Loucy (cell line): ENCODE measurements at regions not wholly inside any gene's neighbourhood (a gene's known extent, or its start where the extent isn't known, plus 50 kb on each side); places are given as distances from the start of the nearest gene placed in this dataset.

Source experiments
- CTCF ChIP-seq: fragments of 200-600 bp; sonication (generic); conservative IDR thresholded peaks from 2 replicates; pipeline ENCODE4 v1.5.1; 2014; ENCODE audit warnings: mild to moderate bottlenecking, antibody characterized with exemption, low read length
- EZH2phosphoT487 ChIP-seq: fragments of 200-600 bp; IDR thresholded peaks from 2 replicates; pipeline ENCODE4 v1.6.1; 2018; ENCODE audit warnings: antibody characterized with exemption, mild to moderate bottlenecking, moderate library complexity, borderline replicate concordance

DNA sequence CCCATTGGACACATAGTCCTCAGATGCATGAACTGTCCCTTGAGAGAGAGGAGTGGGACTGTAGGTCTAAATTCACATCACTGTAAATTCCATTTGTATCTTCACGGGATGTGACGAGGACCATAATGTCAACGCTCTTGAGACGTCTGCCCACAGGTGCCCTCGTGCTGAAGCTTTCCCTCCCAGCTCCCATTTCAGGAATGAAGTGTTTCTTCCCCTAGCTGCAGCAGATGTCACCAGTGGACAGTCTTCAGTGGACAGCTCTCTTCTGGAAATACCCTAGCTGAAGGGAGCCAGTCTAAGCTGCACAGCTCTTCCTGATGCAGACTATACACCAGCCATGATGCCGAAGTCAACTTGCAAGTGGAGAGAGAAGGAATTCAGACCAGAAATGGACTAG, 217.4 kb upstream of the ECI2 start:
- TF ChIP-seq CTCF: no peak
- TF ChIP-seq EZH2phosphoT487: no peak
